ENCODE measurements at regions not wholly inside any gene's neighbourhood (a gene's known extent, or its start where the extent isn't known, plus 50 kb on each side); places are given as distances from the start of the nearest gene placed in this dataset.

GRCh38 chr15:88397506-88397905, 69.7 kb downstream of the MRPL46 start (continued):
- TF ChIP-seq, protein P1, sequence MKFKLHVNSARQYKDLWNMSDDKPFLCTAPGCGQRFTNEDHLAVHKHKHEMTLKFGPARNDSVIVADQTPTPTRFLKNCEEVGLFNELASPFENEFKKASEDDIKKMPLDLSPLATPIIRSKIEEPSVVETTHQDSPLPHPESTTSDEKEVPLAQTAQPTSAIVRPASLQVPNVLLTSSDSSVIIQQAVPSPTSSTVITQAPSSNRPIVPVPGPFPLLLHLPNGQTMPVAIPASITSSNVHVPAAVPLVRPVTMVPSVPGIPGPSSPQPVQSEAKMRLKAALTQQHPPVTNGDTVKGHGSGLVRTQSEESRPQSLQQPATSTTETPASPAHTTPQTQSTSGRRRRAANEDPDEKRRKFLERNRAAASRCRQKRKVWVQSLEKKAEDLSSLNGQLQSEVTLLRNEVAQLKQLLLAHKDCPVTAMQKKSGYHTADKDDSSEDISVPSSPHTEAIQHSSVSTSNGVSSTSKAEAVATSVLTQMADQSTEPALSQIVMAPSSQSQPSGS (CRISPR knock-in tag; IDR thresholded peaks at IDR 0.05; ENCODE audit: borderline replicate concordance, low read depth), result no peak

DNA sequence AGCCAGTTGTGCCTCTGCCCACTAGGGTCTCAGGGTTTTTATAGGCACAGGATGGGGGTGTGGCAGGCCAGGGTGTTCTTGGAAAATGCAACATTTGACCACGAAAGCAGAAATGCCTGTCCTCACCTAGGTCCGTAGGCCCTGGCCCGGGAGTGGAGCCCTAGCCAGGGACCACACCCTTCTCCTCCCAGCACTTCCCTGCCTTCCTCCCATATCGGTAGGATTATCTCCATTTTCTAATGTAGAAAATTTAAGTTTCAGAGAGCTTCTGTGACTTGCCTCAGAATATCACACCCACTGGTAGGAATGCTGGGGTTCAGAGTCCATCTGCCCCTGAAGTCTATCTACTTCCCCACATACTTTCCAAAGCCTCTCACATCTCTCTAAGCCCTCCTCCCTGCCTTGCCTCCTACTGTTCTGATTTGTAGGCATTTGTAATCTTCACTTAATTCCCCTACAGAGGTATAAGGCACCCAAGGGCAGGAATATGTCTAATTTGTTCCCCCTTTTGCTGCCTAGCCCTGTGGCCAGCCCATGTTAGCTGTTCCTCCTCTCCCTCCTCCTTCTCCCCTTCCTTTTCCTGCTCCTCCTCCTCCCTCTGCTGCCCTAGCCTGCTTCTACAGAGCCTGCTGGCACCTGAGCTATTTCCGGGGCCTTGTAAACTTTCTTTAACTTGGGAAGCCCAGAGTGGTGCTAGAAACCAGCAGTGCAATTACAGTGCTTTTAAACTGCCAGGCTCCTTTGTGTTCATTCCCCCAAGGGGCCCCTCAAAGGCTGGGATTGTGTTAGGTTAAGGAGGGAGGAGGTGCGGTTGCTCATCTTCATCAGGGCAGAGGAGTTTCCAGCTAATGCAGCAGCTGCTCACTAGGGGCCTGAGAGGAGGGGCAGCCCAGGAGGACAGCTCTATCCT, 71.1 kb downstream of the MRPL46 start:
- ATAC-seq, result peak; percentile 71
- H3K27ac Mint-ChIP-seq, result no peak overlapping the region

GRCh38 chr15:88395241-88395640, 71.9 kb downstream of the MRPL46 start:
- Mint-ChIP-seq H3K27me3 (ENCODE audit: low read depth) (no peaks in the 10 kb centered on the region), H3K36me3 (no peaks in the 10 kb centered on the region), H3K9me3 (no peaks in the 10 kb centered on the region), H3K4me3 (no peak overlapping the region), H3K27ac (no peak overlapping the region), H3K4me1 (peaks cover 5% of the 10 kb centered on the region; the same call in 1 of the 2 replicates)
- CTCF ChIA-PET, result interaction anchor here (2.3 to 2.7 kb wide), 2 partner anchors 40 to 64 kb away, joined by 8 to 10 read pairs; no protein-coding TSS in a partner anchor
- no peak for TF ChIP-seq E2F1 (CRISPR knock-in tag; IDR thresholded peaks at IDR 0.05)
- TF ChIP-seq ATF1 (CRISPR knock-in tag; IDR thresholded peaks at IDR 0.05), result no peak
- no peak for TF ChIP-seq KAT7 (CRISPR knock-in tag; IDR thresholded peaks at IDR 0.05; ENCODE audit: borderline replicate concordance)
- TF ChIP-seq, protein P2, sequence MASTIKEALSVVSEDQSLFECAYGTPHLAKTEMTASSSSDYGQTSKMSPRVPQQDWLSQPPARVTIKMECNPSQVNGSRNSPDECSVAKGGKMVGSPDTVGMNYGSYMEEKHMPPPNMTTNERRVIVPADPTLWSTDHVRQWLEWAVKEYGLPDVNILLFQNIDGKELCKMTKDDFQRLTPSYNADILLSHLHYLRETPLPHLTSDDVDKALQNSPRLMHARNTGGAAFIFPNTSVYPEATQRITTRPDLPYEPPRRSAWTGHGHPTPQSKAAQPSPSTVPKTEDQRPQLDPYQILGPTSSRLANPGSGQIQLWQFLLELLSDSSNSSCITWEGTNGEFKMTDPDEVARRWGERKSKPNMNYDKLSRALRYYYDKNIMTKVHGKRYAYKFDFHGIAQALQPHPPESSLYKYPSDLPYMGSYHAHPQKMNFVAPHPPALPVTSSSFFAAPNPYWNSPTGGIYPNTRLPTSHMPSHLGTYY (CRISPR knock-in tag; IDR thresholded peaks at IDR 0.05), result no peak
- no peak for TF ChIP-seq TCF7 (CRISPR knock-in tag; IDR thresholded peaks at IDR 0.05; ENCODE audit: low read depth)
- TF ChIP-seq ELF4 (CRISPR knock-in tag; IDR thresholded peaks at IDR 0.05; ENCODE audit: low read depth), result no peak
- TF ChIP-seq SMAD4 (CRISPR knock-in tag; IDR thresholded peaks at IDR 0.05), result no peak
- TF ChIP-seq NFE2L1 (CRISPR knock-in tag; IDR thresholded peaks at IDR 0.05), result no peak
- TF ChIP-seq NFATC4 (CRISPR knock-in tag; IDR thresholded peaks at IDR 0.05), result no peak
- no peak for TF ChIP-seq MLX (CRISPR knock-in tag; IDR thresholded peaks at IDR 0.05)
- no peak for TF ChIP-seq PRRX2 (CRISPR knock-in tag; IDR thresholded peaks at IDR 0.05)
- TF ChIP-seq, protein P3, sequence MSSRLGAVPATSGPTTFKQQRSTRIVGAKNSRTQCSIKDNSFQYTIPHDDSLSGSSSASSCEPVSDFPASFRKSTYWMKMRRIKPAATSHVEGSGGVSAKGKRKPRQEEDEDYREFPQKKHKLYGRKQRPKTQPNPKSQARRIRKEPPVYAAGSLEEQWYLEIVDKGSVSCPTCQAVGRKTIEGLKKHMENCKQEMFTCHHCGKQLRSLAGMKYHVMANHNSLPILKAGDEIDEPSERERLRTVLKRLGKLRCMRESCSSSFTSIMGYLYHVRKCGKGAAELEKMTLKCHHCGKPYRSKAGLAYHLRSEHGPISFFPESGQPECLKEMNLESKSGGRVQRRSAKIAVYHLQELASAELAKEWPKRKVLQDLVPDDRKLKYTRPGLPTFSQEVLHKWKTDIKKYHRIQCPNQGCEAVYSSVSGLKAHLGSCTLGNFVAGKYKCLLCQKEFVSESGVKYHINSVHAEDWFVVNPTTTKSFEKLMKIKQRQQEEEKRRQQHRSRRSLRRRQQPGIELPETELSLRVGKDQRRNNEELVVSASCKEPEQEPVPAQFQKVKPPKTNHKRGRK (CRISPR knock-in tag; IDR thresholded peaks at IDR 0.05; ENCODE audit: borderline replicate concordance), result no peak
- ATAC-seq (no peak), DNase-seq (ENCODE audit: low spot score) (no peak)
- POLR2A ChIA-PET, result no interaction called here

More for the DNA sequence above, 71.1 kb downstream of the MRPL46 start:
- H3K27me3 Mint-ChIP-seq (ENCODE audit: low read depth), result no peaks in the 10 kb centered on the region
- H3K4me1 Mint-ChIP-seq, result peaks cover 5% of the 10 kb centered on the region; the same call in 1 of the 2 replicates
- CTCF ChIA-PET, result interaction anchor here (0.7 to 2.7 kb wide), 6 partner anchors 33 to 228 kb away, joined by 3 to 10 read pairs (median 4); no protein-coding TSS in a partner anchor
- no peak overlapping the region for H3K4me3 Mint-ChIP-seq
- H3K9me3 Mint-ChIP-seq, result no peaks in the 10 kb centered on the region
- POLR2A ChIA-PET, result no interaction called here
- no peak for DNase-seq (ENCODE audit: low spot score)
- TF ChIP-seq TCF7 (CRISPR knock-in tag; IDR thresholded peaks at IDR 0.05; ENCODE audit: low read depth), result no peak
- TF ChIP-seq ZNF396 (CRISPR knock-in tag; IDR thresholded peaks at IDR 0.05; ENCODE audit: borderline replicate concordance), result no peak
- peak; percentile 91; the same call in 1 of the 2 replicates for TF ChIP-seq ZNF263 (CRISPR knock-in tag; IDR thresholded peaks at IDR 0.05; ENCODE audit: low read depth)
- no peak for TF ChIP-seq IRF1 (CRISPR knock-in tag; IDR thresholded peaks at IDR 0.05)
- TF ChIP-seq, protein P4, sequence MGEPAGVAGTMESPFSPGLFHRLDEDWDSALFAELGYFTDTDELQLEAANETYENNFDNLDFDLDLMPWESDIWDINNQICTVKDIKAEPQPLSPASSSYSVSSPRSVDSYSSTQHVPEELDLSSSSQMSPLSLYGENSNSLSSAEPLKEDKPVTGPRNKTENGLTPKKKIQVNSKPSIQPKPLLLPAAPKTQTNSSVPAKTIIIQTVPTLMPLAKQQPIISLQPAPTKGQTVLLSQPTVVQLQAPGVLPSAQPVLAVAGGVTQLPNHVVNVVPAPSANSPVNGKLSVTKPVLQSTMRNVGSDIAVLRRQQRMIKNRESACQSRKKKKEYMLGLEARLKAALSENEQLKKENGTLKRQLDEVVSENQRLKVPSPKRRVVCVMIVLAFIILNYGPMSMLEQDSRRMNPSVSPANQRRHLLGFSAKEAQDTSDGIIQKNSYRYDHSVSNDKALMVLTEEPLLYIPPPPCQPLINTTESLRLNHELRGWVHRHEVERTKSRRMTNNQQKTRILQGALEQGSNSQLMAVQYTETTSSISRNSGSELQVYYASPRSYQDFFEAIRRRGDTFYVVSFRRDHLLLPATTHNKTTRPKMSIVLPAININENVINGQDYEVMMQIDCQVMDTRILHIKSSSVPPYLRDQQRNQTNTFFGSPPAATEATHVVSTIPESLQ (CRISPR knock-in tag; IDR thresholded peaks at IDR 0.05), result no peak
- TF ChIP-seq, protein P5, sequence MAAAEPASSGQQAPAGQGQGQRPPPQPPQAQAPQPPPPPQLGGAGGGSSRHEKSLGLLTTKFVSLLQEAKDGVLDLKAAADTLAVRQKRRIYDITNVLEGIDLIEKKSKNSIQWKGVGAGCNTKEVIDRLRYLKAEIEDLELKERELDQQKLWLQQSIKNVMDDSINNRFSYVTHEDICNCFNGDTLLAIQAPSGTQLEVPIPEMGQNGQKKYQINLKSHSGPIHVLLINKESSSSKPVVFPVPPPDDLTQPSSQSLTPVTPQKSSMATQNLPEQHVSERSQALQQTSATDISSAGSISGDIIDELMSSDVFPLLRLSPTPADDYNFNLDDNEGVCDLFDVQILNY (CRISPR knock-in tag; IDR thresholded peaks at IDR 0.05), result no peak
- TF ChIP-seq MLX (CRISPR knock-in tag; IDR thresholded peaks at IDR 0.05), result no peak
- no peak for TF ChIP-seq HMGA2 (CRISPR knock-in tag; IDR thresholded peaks at IDR 0.05)
- no peaks in the 10 kb centered on the region for H3K36me3 Mint-ChIP-seq

Measured in WTC11 (cell line).